Testis (tissue), 2 donors: ENCODE measurements at regions not wholly inside any gene's neighbourhood (a gene's known extent, or its start where the extent isn't known, plus 50 kb on each side); places are given as distances from the start of the nearest gene placed in this dataset.

Experiments
- DNase-seq: peaks from one replicate; pipeline ENCODE4 v3.0.0-alpha.2; 2019
- H3K27ac ChIP-seq, 2 donors: fragments of 200-600 bp; sonication (generic); one replicate each; pipeline ENCODE4 v1.5.1; 2019
- H3K27me3 ChIP-seq: fragments of 200-600 bp; sonication (generic); one replicate; pipeline ENCODE4 v1.5.1; 2019
- H3K36me3 ChIP-seq: fragments of 200-600 bp; sonication (generic); one replicate; pipeline ENCODE4 v1.5.1; 2017; ENCODE audit warnings: low read depth; ENCODE audit errors: missing control alignments
- H3K4me1 ChIP-seq: fragments of 200-600 bp; sonication (generic); one replicate; pipeline ENCODE4 v1.5.1; 2019
- H3K4me3 ChIP-seq, 2 donors: fragments of 200-600 bp; sonication (generic); one replicate each; pipeline ENCODE4 v1.5.1; 2017 to 2019
- H3K9me3 ChIP-seq: fragments of 200-600 bp; sonication (generic); one replicate; pipeline ENCODE4 v1.5.1; 2017
- CTCF ChIP-seq, 3 experiments: fragments of 450-650 bp in 2 of 3; fragments of 200-600 bp in 1 of 3; sonication (generic) in 1 of 3; IDR thresholded peaks; one replicate each; pipeline ENCODE4 v1.5.1; 2016 to 2019; ENCODE audit warnings: antibody characterized with exemption in 3 of 3, mild to moderate bottlenecking in 2 of 3, moderate library complexity in 1 of 3
- POLR2A ChIP-seq: fragments of 450-650 bp; IDR thresholded peaks from one replicate; pipeline ENCODE4 v1.6.1; 2017; ENCODE audit warnings: antibody characterized with exemption, mild to moderate bottlenecking, moderate library complexity
- WGBS, 2 donors: methylation state at CpG; one replicate each; pipeline ENCODE4 v1.1.5; 2018; 5-methylcytosine and 5-hydroxymethylcytosine counted together
- intact Hi-C: fragments of 100-400 bp; cut with DNase I; formaldehyde crosslinking; loops from one replicate; pipeline ENCODE4 v1.15.1; 2023; ENCODE audit warnings: low total_unique reads

GRCh38 chr2:9741110-9741509 is 102.2 kb upstream of the TAF1B start:
- Histone ChIP-seq H3K27ac (no peak overlapping the region), H3K27me3 (no peaks in the 10 kb centered on the region), H3K4me1 (peaks cover 8% of the 10 kb centered on the region), H3K36me3 (no peaks in the 10 kb centered on the region), H3K4me3 (no peak overlapping the region), H3K9me3 (no peaks in the 10 kb centered on the region)
- no peak for TF ChIP-seq CTCF (IDR thresholded peaks at IDR 0.05)
- no peak for TF ChIP-seq POLR2A
- DNase-seq, result no peak
- WGBS, 2 donors, result 83 to 86% methylated on average over 6 of the region's 6 CpGs
- intact Hi-C loops, result no loop called here

GRCh38 chr2:9742601-9743000 is 100.7 kb upstream of the TAF1B start:
- DNase-seq, result no peak
- no peak overlapping the region for H3K27ac ChIP-seq
- no peaks in the 10 kb centered on the region for H3K27me3 ChIP-seq
- peaks cover 8% of the 10 kb centered on the region for H3K4me1 ChIP-seq
- intact Hi-C loops, result no loop called here
- 71 to 83% methylated on average over 5 of the region's 5 CpGs for WGBS, 2 donors
- H3K9me3 ChIP-seq, result no peaks in the 10 kb centered on the region
- TF ChIP-seq CTCF (IDR thresholded peaks at IDR 0.05) (no peak), POLR2A (no peak)
- H3K4me3 ChIP-seq, result no peak overlapping the region
- H3K36me3 ChIP-seq, result no peaks in the 10 kb centered on the region

DNA sequence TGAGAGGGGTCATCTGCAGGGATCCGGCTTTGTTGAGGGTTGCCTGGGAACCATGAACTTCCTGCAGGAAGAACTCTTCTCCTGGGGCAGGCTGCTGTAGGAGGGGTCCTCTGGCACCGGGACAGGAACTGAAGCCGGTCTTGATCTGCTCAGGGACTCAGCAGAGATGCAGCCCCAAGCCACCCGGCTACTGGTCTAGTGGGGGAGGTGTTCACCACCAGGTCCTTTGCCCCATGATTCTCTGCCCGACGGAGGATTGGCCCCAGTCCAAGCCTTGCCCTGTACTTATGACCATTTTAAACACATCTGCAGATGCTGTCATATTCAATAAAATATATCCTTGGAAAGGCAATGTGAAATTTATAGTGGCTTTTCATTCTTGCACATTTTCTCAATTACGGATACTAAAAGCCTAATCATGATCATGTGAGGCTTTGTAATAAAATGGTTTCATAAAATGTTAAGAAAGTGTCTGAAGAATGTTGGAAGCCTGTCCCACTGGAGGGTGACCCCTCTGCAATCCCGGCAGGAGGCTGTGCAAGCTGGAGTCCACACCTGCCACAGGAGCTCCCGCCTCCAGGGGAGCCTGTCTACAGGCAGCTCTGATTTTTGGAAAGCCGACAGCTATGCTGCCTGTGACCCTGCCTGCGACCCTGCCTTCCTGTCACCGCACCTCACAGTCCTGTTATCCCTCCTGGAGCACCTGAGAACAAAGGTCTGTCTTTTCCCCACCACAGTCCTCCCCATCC is 98.8 kb upstream of the TAF1B start:
- no peaks in the 10 kb centered on the region for H3K36me3 ChIP-seq
- TF ChIP-seq POLR2A, result no peak
- TF ChIP-seq CTCF (IDR thresholded peaks at IDR 0.05), result no peak
- H3K27ac ChIP-seq, result no peak overlapping the region
- H3K4me3 ChIP-seq, result no peak overlapping the region
- 55 to 70% methylated on average over 8 to 12 of the region's 12 CpGs for WGBS, 2 donors
- intact Hi-C loops, result no loop called here
- no peaks in the 10 kb centered on the region for H3K4me1 ChIP-seq
- no peaks in the 10 kb centered on the region for H3K9me3 ChIP-seq
- no peaks in the 10 kb centered on the region for H3K27me3 ChIP-seq
- DNase-seq, result no peak

- no peaks in the 10 kb centered on the region for H3K36me3 ChIP-seq
- H3K4me3 ChIP-seq, result no peak overlapping the region
- DNase-seq, result no peak
- intact Hi-C loops, result no loop called here
- no peak overlapping the region for H3K27ac ChIP-seq
- 50 to 77% methylated on average over 3 of the region's 3 CpGs for WGBS, 2 donors
- no peaks in the 10 kb centered on the region for H3K9me3 ChIP-seq
- no peaks in the 10 kb centered on the region for H3K4me1 ChIP-seq
- H3K27me3 ChIP-seq, result no peaks in the 10 kb centered on the region
- TF ChIP-seq CTCF (IDR thresholded peaks at IDR 0.05) (no peak), POLR2A (no peak)
Measured at GRCh38 chr2:9745153-9745899, 97.9 kb upstream of the TAF1B start.
